AG04449 (cell line): ENCODE measurements at regions not wholly inside any gene's neighbourhood (a gene's known extent, or its start where the extent isn't known, plus 50 kb on each side); places are given as distances from the start of the nearest gene placed in this dataset.

Source experiments
- CTCF ChIA-PET: fragments of 350-600 bp; formaldehyde crosslinking; extraction: SDS; loops from one replicate; lab custom pipeline; 2021; ENCODE audit warnings: antibody characterized with exemption; lab: Yijun Ruan, JAX
- POLR2A ChIA-PET: fragments of 400-600, 350-600 bp; formaldehyde crosslinking; extraction: SDS; loops from one replicate; lab custom pipeline; 2020; ENCODE audit warnings: antibody characterized with exemption, inconsistent platforms; lab: Yijun Ruan, JAX
- DNase-seq: peaks from one replicate; pipeline ENCODE4 v3.0.0-alpha.2; 2010; ENCODE audit warnings: low read depth, low spot score
- H3K4me3 ChIP-seq: 2 replicates; pipeline ENCODE4 v1.5.1; 2011; ENCODE audit warnings: low read depth, mild to moderate bottlenecking, control low read depth, low read length
- CTCF ChIP-seq: IDR thresholded peaks from one replicate; pipeline ENCODE4 v1.5.1; 2011; ENCODE audit warnings: mild to moderate bottlenecking, moderate library complexity, low read length, control low read depth, inconsistent platforms; ENCODE audit not compliant: insufficient read depth; ENCODE audit errors: missing control alignments

- CTCF ChIA-PET, result no interaction called here
- TF ChIP-seq CTCF, result no peak
- DNase-seq, result no peak
- POLR2A ChIA-PET, result no interaction called here
- no peak overlapping the region for H3K4me3 ChIP-seq
Measured at GRCh38 chr11:20256925-20257324, 96.7 kb upstream of the DBX1 start.

- no peak for DNase-seq
- ChIA-PET CTCF (interaction anchor here (1.1 kb wide), 1 partner anchor 29 kb away, joined by 4 read pairs; no protein-coding TSS in a partner anchor), POLR2A (no interaction called here)
- TF ChIP-seq CTCF, result no peak
- no peak overlapping the region for H3K4me3 ChIP-seq
Measured at GRCh38 chr11:20253796-20254195, 93.5 kb upstream of the DBX1 start.

GRCh38 chr11:20251496-20251895 is 91.2 kb upstream of the DBX1 start:
- POLR2A ChIA-PET, result no interaction called here
- CTCF ChIA-PET, result no interaction called here
- no peak overlapping the region for H3K4me3 ChIP-seq
- DNase-seq, result no peak
- no peak for TF ChIP-seq CTCF

- no peak for DNase-seq
- ChIA-PET CTCF (no interaction called here), POLR2A (no interaction called here)
- no peak overlapping the region for H3K4me3 ChIP-seq
- no peak for TF ChIP-seq CTCF
Measured at GRCh38 chr11:20250644-20251247, 90.5 kb upstream of the DBX1 start.

- POLR2A ChIA-PET, result no interaction called here
- DNase-seq, result no peak
- no peak overlapping the region for H3K4me3 ChIP-seq
- TF ChIP-seq CTCF, result no peak
- CTCF ChIA-PET, result no interaction called here
Measured at GRCh38 chr11:20249796-20250195, 89.5 kb upstream of the DBX1 start.

- CTCF ChIA-PET, result no interaction called here
Measured at GRCh38 chr11:20249378-20249777, 89.1 kb upstream of the DBX1 start.

More at GRCh38 chr11:20249378-20249777, 89.1 kb upstream of the DBX1 start:
- H3K4me3 ChIP-seq, result no peak overlapping the region
- POLR2A ChIA-PET, result interaction anchor here (0.5 kb wide), 1 partner anchor 886 kb away, joined by 3 read pairs; no protein-coding TSS in a partner anchor
- TF ChIP-seq CTCF, result no peak
- no peak for DNase-seq
